Putamen (tissue), 1 donor: ENCODE measurements at regions not wholly inside any gene's neighbourhood (a gene's known extent, or its start where the extent isn't known, plus 50 kb on each side); places are given as distances from the start of the nearest gene placed in this dataset.
"Not testable (repeated sequence)": the region's sequence is repeated elsewhere in the genome, so short reads cannot be mapped to it uniquely, and the experiment has no call there.

Experiments used
- DNase-seq: peaks from one replicate; pipeline ENCODE4 v3.0.0-alpha.2; 2016; ENCODE audit warnings: low spot score

GRCh38 chr2:122326471-122326870 is 571.0 kb downstream of the TSN start:
- DNase-seq: no peak

- DNase-seq: no peak
Measured at GRCh38 chr2:122328816-122329215, 573.4 kb downstream of the TSN start.

- DNase-seq: no peak
Measured at GRCh38 chr2:122329278-122329677, 573.8 kb downstream of the TSN start.

GRCh38 chr2:122333932-122334331 is 578.5 kb downstream of the TSN start:
- no peak for DNase-seq

GRCh38 chr2:122338000-122338399 is 582.5 kb downstream of the TSN start:
- DNase-seq: no peak

GRCh38 chr2:122340246-122340645 is 584.8 kb downstream of the TSN start:
- DNase-seq: no peak

- no peak for DNase-seq
Measured at GRCh38 chr2:122341007-122341406, 585.6 kb downstream of the TSN start.

GRCh38 chr2:122352151-122352550 is 596.7 kb downstream of the TSN start:
- DNase-seq: not testable (repeated sequence)

- DNase-seq: no peak
Measured at GRCh38 chr2:122357998-122358397, 602.5 kb downstream of the TSN start.

GRCh38 chr2:122358729-122359128 is 603.3 kb downstream of the TSN start:
- DNase-seq: no peak

- no peak for DNase-seq
Measured at GRCh38 chr2:122363885-122364284, 608.4 kb downstream of the TSN start.

GRCh38 chr2:122366427-122366826 is 611.0 kb downstream of the TSN start:
- no peak for DNase-seq

GRCh38 chr2:122366969-122367645 is 611.7 kb downstream of the TSN start:
- no peak for DNase-seq

GRCh38 chr2:122367646-122368010 is 612.2 kb downstream of the TSN start:
- DNase-seq: no peak

GRCh38 chr2:122368576-122369243 is 613.3 kb downstream of the TSN start:
- no peak for DNase-seq

GRCh38 chr2:122378521-122378920 is 623.1 kb downstream of the TSN start:
- DNase-seq: no peak

- DNase-seq: no peak
Measured at GRCh38 chr2:122384768-122385333, 629.4 kb downstream of the TSN start.

- no peak for DNase-seq
Measured at GRCh38 chr2:122388208-122388607, 632.8 kb downstream of the TSN start.

GRCh38 chr2:122389694-122390093 is 634.2 kb downstream of the TSN start:
- peak; percentile 85 for DNase-seq

- no peak for DNase-seq
Measured at GRCh38 chr2:122390406-122390805, 635.0 kb downstream of the TSN start.

- no peak for DNase-seq
Measured at GRCh38 chr2:122391726-122392125, 636.3 kb downstream of the TSN start.

GRCh38 chr2:122395687-122396086 is 640.2 kb downstream of the TSN start:
- DNase-seq: no peak

- DNase-seq: no peak
Measured at GRCh38 chr2:122411231-122411630, 655.8 kb downstream of the TSN start.

GRCh38 chr2:122412360-122412759 is 656.9 kb downstream of the TSN start:
- no peak for DNase-seq
